HepG2 (cell line): ENCODE measurements at regions not wholly inside any gene's neighbourhood (a gene's known extent, or its start where the extent isn't known, plus 50 kb on each side); places are given as distances from the start of the nearest gene placed in this dataset.

ENCODE experiments used
- BORCS8-MEF2B ChIP-seq: sonication (generic); formaldehyde crosslinking; IDR thresholded peaks from 2 replicates; pipeline ENCODE4 v1.8.0; 2022; ENCODE audit warnings: mild to moderate bottlenecking, missing genetic modification reagents
- DPF2 ChIP-seq: sonication (generic); formaldehyde crosslinking; IDR thresholded peaks from 2 replicates; pipeline ENCODE4 v1.4.0; 2020; ENCODE audit warnings: mild to moderate bottlenecking, low read depth, missing genetic modification reagents, borderline replicate concordance
- EHMT2 ChIP-seq: fragments of 200-600 bp; sonication (generic); IDR thresholded peaks from 2 replicates; pipeline ENCODE4 v1.7.0; 2017; ENCODE audit warnings: antibody characterized with exemption, low read depth, low read length, borderline replicate concordance
- FOXA3 ChIP-seq: IDR thresholded peaks from 2 replicates; pipeline ENCODE4 v1.6.1; 2016; ENCODE audit warnings: missing genetic modification reagents, missing compliant biosample characterization
- MAFF ChIP-seq: IDR thresholded peaks from 2 replicates; pipeline ENCODE4 v1.6.1; 2011; ENCODE audit warnings: low read depth, low read length, improper control_type of control experiment
- MIER3 ChIP-seq: IDR thresholded peaks from 2 replicates; pipeline ENCODE4 v1.6.1; 2016; ENCODE audit warnings: missing compliant biosample characterization, borderline replicate concordance
- NKX3-1 ChIP-seq: sonication (generic); formaldehyde crosslinking; IDR thresholded peaks from 2 replicates; pipeline ENCODE4 v1.5.0; 2020; ENCODE audit warnings: missing genetic modification reagents
- RXRA ChIP-seq: sonication (generic); formaldehyde crosslinking; IDR thresholded peaks from 2 replicates; pipeline ENCODE4 v1.5.1; 2020; ENCODE audit warnings: missing genetic modification reagents
- SAP130 ChIP-seq: IDR thresholded peaks from 2 replicates; pipeline ENCODE4 v1.6.1; 2016; ENCODE audit warnings: low read depth
- SRF ChIP-seq: IDR thresholded peaks from 2 replicates; pipeline ENCODE4 v1.6.1; 2011; ENCODE audit warnings: mild to moderate bottlenecking, low read depth, low read length, moderate library complexity
- ZNF143 ChIP-seq: sonication (generic); formaldehyde crosslinking; IDR thresholded peaks from 2 replicates; pipeline ENCODE4 v1.4.0; 2020; ENCODE audit warnings: missing genetic modification reagents
- ZNF264 ChIP-seq: sonication (generic); formaldehyde crosslinking; IDR thresholded peaks from 2 replicates; pipeline ENCODE4 v1.4.0; 2020; ENCODE audit warnings: missing genetic modification reagents
- ZNF431 ChIP-seq: sonication (generic); formaldehyde crosslinking; IDR thresholded peaks from 2 replicates; pipeline ENCODE4 v1.9.0; 2022; ENCODE audit warnings: missing genetic modification reagents, low read depth, mild to moderate bottlenecking, borderline replicate concordance
- ZNF496 ChIP-seq: sonication (generic); formaldehyde crosslinking; IDR thresholded peaks from 2 replicates; pipeline ENCODE4 v1.8.1; 2023; ENCODE audit warnings: mild to moderate bottlenecking, moderate library complexity, missing genetic modification reagents; ENCODE audit not compliant: insufficient replicate concordance
- TF ChIP-seq, protein P1 (sequence below): sonication (generic); formaldehyde crosslinking; IDR thresholded peaks from 2 replicates; pipeline ENCODE4 v1.4.0; 2020; ENCODE audit warnings: missing genetic modification reagents, borderline replicate concordance
- TF ChIP-seq, protein P2 (sequence below): sonication (generic); formaldehyde crosslinking; IDR thresholded peaks from 2 replicates; pipeline ENCODE4 v1.8.0; 2023; ENCODE audit warnings: mild to moderate bottlenecking, missing genetic modification reagents
- TF ChIP-seq, protein P3 (sequence below): sonication (generic); formaldehyde crosslinking; IDR thresholded peaks from 2 replicates; pipeline ENCODE4 v1.5.0; 2020; ENCODE audit warnings: missing genetic modification reagents
- TF ChIP-seq, protein P4 (sequence below): sonication (generic); formaldehyde crosslinking; IDR thresholded peaks from 2 replicates; pipeline ENCODE4 v1.5.1; 2020; ENCODE audit warnings: mild to moderate bottlenecking, missing genetic modification reagents, borderline replicate concordance

DNA sequence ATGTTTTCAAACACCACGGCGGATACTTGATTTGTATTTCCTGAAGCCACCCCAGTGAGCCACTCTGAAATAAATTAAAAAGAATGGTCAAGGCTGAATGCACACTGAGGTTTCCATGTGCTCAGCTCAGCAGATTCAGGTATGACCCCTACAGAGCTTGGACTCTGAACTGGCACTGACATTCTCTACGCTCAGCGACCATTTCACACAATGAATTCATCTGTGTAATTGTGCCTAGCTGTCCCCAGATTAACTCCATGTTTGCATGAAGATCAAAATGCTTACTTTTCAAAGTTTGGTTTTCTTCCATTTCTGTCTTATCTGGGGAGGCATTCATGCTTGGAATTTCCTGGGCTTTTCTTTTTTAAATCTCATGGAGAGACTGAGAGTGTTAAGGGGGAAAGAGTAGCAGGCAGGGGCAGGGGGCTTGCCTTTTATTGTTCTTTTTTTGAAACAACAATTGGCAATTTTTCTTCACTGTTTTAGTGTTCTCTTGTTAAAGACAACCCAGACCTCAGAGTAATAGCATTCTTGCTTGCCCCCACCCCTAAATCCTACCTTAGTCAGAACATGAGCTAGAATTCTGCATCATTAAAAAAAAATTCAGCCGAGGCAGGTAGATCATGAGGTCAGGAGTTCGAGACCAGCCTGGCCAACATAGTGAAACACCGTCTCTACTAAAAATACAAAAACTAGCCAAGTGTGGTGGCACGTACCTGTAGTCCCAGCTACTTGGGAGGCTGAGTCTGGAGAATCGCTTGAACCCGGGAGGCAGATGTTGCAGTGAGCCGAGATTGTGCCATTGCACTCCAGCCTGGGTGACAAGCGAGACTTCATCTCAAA is 85.5 kb upstream of the HNF1B start (continued):
- TF ChIP-seq, protein P1, sequence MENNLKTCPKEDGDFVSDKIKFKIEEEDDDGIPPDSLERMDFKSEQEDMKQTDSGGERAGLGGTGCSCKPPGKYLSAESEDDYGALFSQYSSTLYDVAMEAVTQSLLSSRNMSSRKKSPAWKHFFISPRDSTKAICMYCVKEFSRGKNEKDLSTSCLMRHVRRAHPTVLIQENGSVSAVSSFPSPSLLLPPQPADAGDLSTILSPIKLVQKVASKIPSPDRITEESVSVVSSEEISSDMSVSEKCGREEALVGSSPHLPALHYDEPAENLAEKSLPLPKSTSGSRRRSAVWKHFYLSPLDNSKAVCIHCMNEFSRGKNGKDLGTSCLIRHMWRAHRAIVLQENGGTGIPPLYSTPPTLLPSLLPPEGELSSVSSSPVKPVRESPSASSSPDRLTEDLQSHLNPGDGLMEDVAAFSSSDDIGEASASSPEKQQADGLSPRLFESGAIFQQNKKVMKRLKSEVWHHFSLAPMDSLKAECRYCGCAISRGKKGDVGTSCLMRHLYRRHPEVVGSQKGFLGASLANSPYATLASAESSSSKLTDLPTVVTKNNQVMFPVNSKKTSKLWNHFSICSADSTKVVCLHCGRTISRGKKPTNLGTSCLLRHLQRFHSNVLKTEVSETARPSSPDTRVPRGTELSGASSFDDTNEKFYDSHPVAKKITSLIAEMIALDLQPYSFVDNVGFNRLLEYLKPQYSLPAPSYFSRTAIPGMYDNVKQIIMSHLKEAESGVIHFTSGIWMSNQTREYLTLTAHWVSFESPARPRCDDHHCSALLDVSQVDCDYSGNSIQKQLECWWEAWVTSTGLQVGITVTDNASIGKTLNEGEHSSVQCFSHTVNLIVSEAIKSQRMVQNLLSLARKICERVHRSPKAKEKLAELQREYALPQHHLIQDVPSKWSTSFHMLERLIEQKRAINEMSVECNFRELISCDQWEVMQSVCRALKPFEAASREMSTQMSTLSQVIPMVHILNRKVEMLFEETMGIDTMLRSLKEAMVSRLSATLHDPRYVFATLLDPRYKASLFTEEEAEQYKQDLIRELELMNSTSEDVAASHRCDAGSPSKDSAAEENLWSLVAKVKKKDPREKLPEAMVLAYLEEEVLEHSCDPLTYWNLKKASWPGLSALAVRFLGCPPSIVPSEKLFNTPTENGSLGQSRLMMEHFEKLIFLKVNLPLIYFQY = no peak
- TF ChIP-seq ZNF143 (CRISPR knock-in tag) (0 out of 2 replicates have a peak, but pooled peaks have one; percentile 23), MAFF (peak; percentile 91), SAP130 (CRISPR knock-in tag) (peak; percentile 69), FOXA3 (CRISPR knock-in tag) (peak; percentile 71; the same call in 1 of the 2 replicates), MIER3 (CRISPR knock-in tag) (peak; percentile 69; the same call in 1 of the 2 replicates), ZNF496 (CRISPR knock-in tag) (no peak), ZNF264 (CRISPR knock-in tag) (peak; percentile 70; the same call in 1 of the 2 replicates), ZNF431 (CRISPR knock-in tag) (no peak), BORCS8-MEF2B (no peak), EHMT2 (peak; percentile 62; the same call in 1 of the 2 replicates), DPF2 (CRISPR knock-in tag) (peak; percentile 66; the same call in 1 of the 2 replicates), RXRA (CRISPR knock-in tag) (peak; percentile 77; the same call in 1 of the 2 replicates), NKX3-1 (CRISPR knock-in tag) (0 out of 2 replicates have a peak, but pooled peaks have one; percentile 71), SRF (no peak)
- TF ChIP-seq, protein P2, sequence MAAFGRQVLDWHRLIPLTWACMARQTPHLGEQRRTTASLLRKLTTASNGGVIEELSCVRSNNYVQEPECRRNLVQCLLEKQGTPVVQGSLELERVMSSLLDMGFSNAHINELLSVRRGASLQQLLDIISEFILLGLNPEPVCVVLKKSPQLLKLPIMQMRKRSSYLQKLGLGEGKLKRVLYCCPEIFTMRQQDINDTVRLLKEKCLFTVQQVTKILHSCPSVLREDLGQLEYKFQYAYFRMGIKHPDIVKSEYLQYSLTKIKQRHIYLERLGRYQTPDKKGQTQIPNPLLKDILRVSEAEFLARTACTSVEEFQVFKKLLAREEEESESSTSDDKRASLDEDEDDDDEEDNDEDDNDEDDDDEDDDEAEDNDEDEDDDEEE (CRISPR knock-in tag) = no peak
- TF ChIP-seq, protein P3, sequence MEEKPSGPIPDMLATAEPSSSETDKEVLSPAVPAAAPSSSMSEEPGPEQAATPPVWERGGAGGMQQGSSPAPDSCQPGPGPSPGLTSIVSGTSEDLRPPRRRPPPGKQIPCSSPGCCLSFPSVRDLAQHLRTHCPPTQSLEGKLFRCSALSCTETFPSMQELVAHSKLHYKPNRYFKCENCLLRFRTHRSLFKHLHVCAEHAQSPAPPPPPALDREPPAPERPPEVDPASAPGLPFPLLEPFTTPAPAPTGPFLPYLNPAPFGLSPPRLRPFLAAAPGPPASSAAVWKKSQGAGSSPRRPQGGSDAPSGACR (CRISPR knock-in tag) = no peak
- TF ChIP-seq, protein P4, sequence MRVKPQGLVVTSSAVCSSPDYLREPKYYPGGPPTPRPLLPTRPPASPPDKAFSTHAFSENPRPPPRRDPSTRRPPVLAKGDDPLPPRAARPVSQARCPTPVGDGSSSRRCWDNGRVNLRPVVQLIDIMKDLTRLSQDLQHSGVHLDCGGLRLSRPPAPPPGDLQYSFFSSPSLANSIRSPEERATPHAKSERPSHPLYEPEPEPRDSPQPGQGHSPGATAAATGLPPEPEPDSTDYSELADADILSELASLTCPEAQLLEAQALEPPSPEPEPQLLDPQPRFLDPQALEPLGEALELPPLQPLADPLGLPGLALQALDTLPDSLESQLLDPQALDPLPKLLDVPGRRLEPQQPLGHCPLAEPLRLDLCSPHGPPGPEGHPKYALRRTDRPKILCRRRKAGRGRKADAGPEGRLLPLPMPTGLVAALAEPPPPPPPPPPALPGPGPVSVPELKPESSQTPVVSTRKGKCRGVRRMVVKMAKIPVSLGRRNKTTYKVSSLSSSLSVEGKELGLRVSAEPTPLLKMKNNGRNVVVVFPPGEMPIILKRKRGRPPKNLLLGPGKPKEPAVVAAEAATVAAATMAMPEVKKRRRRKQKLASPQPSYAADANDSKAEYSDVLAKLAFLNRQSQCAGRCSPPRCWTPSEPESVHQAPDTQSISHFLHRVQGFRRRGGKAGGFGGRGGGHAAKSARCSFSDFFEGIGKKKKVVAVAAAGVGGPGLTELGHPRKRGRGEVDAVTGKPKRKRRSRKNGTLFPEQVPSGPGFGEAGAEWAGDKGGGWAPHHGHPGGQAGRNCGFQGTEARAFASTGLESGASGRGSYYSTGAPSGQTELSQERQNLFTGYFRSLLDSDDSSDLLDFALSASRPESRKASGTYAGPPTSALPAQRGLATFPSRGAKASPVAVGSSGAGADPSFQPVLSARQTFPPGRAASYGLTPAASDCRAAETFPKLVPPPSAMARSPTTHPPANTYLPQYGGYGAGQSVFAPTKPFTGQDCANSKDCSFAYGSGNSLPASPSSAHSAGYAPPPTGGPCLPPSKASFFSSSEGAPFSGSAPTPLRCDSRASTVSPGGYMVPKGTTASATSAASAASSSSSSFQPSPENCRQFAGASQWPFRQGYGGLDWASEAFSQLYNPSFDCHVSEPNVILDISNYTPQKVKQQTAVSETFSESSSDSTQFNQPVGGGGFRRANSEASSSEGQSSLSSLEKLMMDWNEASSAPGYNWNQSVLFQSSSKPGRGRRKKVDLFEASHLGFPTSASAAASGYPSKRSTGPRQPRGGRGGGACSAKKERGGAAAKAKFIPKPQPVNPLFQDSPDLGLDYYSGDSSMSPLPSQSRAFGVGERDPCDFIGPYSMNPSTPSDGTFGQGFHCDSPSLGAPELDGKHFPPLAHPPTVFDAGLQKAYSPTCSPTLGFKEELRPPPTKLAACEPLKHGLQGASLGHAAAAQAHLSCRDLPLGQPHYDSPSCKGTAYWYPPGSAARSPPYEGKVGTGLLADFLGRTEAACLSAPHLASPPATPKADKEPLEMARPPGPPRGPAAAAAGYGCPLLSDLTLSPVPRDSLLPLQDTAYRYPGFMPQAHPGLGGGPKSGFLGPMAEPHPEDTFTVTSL (CRISPR knock-in tag) = peak; percentile 83
